ENCODE measurements at regions not wholly inside any gene's neighbourhood (a gene's known extent, or its start where the extent isn't known, plus 50 kb on each side); places are given as distances from the start of the nearest gene placed in this dataset.
"Not testable (repeated sequence)": the region's sequence is repeated elsewhere in the genome, so short reads cannot be mapped to it uniquely, and the experiment has no call there.

GRCh38 chr2:159880729-159881128 lies 82.7 kb upstream of the CD302 start:
- no peak for DNase-seq

DNA sequence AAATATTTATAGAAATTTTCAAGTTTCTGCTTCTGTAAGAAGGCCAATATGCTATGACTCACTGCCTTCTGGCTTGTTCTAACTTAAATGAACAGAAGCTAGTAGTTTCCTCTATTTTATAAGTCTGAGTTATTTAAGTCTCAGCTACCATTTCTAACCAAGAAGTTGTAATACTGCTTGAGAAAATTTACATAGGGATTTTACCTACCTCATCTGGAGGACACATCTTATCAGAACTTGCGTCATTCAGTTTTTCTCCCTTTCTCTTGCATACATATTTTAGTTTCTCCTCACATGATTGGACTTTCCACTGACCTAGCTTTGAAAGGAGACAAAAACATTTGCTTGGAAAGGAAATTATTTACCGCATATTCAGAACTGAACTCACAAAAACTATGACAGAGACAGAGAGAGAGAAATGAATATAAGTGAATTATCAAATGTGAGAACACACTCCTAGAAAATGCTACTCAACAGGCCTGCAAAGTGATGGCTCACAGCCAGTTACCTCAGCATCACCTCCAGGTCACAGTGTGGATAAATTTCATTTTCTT lies 81.1 kb upstream of the CD302 start:
- DNase-seq: peak; percentile 13

GRCh38 chr2:159875083-159875482 lies 77.1 kb upstream of the CD302 start:
- no peak for DNase-seq

- DNase-seq: no peak
These were observed 75.2 kb upstream of the CD302 start for GRCh38 chr2:159873258-159873657.

- no peak for DNase-seq
These were observed 74.3 kb upstream of the CD302 start for GRCh38 chr2:159872353-159872752.

DNA sequence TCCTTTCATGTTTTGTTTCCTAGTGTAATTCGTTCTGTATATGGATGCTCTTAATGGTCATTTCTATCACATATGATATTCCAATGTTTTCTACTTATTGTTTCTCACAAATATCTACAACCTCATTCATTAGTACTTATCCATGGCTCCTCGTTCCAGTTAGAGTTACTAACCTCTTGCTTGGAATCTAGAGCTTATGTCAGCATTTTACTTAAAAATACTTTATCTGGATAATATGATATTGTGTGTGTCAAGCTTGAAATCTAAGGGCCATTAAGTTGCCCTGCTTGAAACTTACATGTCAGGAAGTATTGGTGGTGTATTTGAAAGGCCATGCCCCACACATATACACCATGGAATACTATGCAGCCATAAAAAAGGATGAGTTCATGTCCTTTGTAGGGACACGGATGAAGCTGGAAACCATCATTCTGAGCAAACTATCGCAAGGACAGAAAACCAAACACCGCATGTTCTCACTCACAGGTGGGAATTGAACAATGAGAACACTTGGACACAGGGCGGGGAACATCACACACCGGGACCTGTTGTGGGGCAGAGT lies 70.7 kb upstream of the CD302 start:
- not testable (repeated sequence) for DNase-seq

DNA sequence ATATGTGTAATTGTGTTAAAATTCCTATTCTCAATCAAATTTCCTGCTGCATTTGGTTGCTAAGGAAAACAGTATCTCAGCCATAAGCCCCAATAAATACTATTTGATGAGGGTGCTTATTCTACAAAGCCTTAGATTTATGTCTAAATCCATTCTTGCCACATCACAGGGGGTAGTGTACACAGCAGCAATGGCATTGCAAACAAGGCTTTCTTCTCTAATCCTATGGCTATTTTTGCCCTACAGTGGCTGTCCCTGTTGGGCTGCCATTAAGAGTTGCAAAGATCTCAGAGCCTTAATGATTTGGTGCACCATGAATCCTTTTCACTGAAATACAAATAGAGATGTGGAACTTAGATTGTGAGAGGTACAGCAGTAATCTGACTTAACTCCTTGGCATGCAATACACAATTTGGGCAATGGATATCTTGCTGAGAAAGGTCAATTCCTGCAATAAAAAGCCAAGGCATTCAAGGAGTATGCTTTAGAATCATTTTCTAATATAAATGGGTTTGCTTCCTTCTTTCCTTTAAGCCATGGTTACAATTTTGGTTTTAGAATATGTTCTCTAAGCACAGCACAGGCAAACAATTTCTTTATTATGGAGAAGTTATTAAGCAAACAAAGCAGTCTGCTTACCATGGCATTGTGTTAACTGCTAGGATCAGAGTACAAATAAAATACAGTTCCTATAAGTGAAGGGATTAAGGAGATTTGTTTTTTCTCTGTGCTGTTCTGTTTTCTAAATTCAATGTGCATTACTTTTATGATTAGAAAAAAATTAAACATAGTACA lies 69.8 kb upstream of the CD302 start:
- no peak for DNase-seq

DNA sequence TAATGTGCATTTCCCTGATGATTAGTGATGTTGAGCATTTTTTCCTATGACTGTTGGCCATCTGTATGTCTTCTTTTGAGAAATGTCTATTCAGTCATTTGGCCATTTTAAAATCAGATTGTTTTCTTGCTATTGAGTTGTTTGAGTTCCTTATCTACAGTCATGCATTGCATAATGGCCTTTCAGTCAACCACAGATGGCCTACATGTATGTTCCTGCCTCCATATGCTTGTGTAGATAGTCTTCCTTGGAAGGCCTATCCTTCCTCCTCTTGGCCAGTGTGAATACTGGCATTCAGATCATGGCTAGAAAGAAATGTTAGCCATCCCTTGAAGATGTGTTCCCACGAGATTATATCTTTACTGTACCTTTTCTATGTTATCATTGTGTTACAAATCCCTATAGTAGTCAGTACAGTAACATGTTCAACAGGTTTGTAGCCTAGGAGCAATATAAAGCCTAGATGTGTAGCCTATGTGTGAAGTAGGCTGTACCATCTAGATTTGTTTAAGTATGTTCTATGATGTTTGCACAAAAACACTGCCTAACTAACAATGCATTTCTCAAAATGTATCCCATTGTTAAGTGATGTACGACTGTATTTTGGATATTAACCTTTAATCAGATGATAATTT lies 65.6 kb upstream of the CD302 start:
- DNase-seq: no peak

DNA sequence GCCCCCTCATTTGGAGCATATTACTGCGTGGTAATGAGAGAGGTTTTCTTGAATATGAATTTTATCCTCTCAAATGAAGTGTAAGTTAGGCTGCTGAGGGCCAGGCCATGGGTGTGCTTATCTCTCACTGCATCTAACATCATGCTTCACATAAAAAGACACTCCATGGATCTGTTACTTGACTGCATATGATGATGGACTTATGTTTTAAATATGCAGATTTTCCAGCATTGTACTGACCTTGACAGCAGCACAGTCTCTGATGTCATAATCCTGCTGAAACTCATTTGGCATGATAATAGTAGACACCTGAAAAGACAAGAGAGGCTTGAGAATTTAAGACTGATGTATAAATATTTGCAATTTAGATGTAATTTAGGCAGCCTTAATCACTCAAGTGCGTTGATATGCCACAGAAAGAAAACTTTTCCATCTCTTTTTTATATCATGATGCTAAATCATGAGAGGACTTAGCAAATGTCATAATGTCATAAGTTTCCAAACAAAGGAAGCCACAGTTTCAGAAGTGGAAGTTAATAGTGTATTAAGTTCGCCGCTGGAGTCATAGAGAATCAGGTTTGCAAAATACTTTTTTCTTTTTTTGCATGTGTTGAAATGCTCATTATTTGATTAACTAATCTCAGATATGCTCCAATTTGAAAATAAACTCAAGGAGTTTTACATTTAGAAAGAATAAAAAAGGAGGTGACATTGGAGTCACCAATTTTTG lies 62.7 kb upstream of the CD302 start:
- DNase-seq: no peak

DNA sequence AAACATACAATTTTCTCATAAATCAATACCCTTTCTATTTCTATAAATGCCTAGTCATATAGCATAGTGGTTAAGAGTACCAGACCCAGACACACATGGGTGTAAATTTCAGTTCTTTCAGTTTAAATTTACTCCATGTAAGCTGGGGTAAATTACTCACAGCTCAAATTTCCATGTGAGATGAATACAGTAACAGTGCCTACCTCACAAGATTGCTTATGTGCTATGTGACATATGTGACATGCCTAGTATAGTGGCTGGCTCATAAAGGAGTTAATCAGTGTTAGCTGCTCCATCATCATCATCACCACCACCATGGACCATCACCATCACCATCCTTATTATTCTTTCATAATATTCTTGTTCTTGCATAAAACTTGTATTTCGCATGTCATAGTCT lies 61.6 kb upstream of the CD302 start:
- DNase-seq: no peak

- DNase-seq: no peak
These were observed 58.8 kb upstream of the CD302 start for GRCh38 chr2:159856760-159857159.

- no peak for DNase-seq
These were observed 57.6 kb upstream of the CD302 start for GRCh38 chr2:159855557-159856061.

DNA sequence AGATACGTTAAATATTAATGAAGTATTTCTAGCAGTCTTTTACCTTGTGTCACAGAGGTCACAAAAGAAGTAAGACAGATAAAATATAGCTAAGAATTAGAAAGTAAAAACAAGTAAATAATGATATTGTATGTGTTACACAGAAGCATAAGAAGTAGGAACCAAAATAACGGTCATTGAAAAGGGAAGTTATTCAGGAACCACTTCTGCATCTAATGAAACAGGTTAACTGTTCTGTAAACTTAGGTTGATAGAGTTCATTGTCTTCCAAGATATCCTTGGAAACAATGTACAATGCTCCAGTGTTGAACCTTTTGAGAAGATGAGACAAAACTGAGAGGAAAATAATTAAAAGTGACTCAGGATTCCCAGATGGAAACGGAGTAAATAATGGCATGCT lies 57.1 kb upstream of the CD302 start:
- DNase-seq: no peak

DNA sequence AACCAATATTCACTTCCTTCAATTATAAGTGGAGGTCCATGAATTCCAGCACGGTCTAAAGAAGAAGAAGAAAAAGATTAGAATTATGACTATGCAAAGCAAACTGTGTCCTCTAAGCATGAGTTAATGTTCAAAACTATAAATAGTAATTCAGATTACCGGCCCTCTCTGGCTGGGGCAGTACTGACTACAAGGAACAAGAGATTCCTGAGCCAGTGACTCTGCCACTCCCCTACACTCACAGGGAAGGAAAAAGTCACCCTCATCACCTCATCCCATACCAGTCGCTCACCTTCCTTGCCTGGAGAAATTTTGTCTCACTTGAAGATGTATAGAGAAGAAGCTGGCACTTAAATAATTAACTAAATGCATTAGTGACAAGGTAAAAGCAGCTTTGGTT lies 56.5 kb upstream of the CD302 start:
- DNase-seq: no peak

- no peak for DNase-seq
These were observed 55.1 kb upstream of the CD302 start for GRCh38 chr2:159853101-159853500.

GRCh38 chr2:159851941-159852340 lies 53.9 kb upstream of the CD302 start:
- no peak for DNase-seq

DNA sequence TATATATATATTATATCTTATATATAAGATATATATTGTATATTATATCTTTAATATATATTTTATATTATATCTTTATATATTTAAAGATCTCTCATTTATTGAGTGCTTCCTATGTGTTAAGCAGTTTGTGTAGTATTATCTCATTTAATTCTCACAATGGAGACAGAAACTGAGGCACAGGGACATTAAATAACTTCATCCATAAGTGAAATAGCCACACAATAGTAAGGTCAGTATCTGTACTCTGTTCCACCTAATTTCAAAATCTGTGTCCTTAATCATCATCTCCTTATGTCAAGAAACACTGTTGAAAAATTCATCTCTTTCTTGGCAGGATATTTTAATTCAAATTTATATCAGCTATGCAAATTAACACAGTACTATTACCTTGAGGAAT lies 52.8 kb upstream of the CD302 start:
- DNase-seq: no peak

DNA sequence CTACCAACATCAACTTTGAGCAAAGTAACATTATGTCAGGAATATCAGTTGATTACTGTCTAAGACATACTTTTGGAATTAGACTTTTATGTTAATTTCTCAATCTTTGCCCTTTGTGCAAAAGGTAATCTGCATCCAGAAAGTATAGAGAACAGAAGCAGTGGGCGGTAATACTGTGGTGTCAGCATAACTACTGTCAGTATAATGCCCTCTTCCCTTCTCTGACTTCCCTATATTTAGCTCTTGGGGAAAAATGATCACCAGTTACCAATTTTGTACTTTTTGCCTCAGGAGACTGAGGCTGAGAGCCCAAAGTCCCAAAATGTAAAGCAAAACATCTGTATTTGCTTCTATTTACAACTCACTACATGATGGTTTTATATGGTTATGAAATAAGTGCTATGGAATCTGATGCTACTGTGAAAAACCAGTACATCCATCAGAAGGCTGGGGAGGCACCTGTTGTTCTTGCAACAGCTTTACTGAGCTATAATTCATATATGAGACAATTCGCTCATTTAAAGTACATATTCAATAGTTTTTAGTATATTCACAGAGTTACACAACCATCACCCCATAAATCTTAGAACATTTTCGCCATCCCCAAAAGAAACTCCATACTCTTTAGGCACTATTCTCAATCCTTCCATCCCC lies 51.3 kb upstream of the CD302 start:
- no peak for DNase-seq

Measured in stimulated activated CD4-positive, alpha-beta T cell treated with anti-CD3 and anti-CD28 coated beads, Interleukin-4, amount 100 ng/mL, for 1 hour (primary cell).